Naive B cell (primary cell): ENCODE measurements at regions not wholly inside any gene's neighbourhood (a gene's known extent, or its start where the extent isn't known, plus 50 kb on each side); places are given as distances from the start of the nearest gene placed in this dataset.

Source experiments
- ATAC-seq, 2 donors: fragments of 150-1000 bp; cut with Tn5 transposase; 2 replicates each; pipeline ENCODE4 v1.10.0; 2021; ENCODE audit warnings: low read depth in 2 of 2, mild to moderate bottlenecking in 2 of 2, moderate library complexity in 2 of 2
- DNase-seq: peaks from one replicate; pipeline ENCODE4 v3.0.0; 2022
- H3K27ac Mint-ChIP-seq, 6 donors: one replicate each; pipeline ENCODE4 v1.8.0; 2020 to 2022; ENCODE audit warnings: mild to moderate bottlenecking in 6 of 6, mixed read lengths in 6 of 6, moderate library complexity in 5 of 6, inconsistent platforms in 2 of 6
- H3K27me3 Mint-ChIP-seq, 3 donors: one replicate each; pipeline ENCODE4 v1.8.0; 2021 to 2022; ENCODE audit warnings: mixed read lengths in 3 of 3, mild to moderate bottlenecking in 1 of 3
- H3K36me3 Mint-ChIP-seq, 2 donors: one replicate each; pipeline ENCODE4 v1.8.0; 2020 to 2022; ENCODE audit warnings: mixed read lengths in 2 of 2, inconsistent platforms in 1 of 2, mild to moderate bottlenecking in 1 of 2
- H3K4me1 Mint-ChIP-seq, 3 donors: one replicate each; pipeline ENCODE4 v1.8.0; 2020 to 2022; ENCODE audit warnings: mixed read lengths in 3 of 3, inconsistent platforms in 1 of 3, mild to moderate bottlenecking in 1 of 3, moderate library complexity in 1 of 3
- H3K4me3 Mint-ChIP-seq, 8 donors: one replicate each; pipeline ENCODE4 v1.8.0; 2020 to 2022; ENCODE audit warnings: mild to moderate bottlenecking in 8 of 8, mixed read lengths in 8 of 8, moderate library complexity in 8 of 8, inconsistent platforms in 2 of 8
- H3K9me3 Mint-ChIP-seq, 7 donors: one replicate each; pipeline ENCODE4 v1.8.0; 2020 to 2022; ENCODE audit warnings: mixed read lengths in 7 of 7, mild to moderate bottlenecking in 5 of 7, inconsistent platforms in 2 of 7, moderate library complexity in 1 of 7

DNA sequence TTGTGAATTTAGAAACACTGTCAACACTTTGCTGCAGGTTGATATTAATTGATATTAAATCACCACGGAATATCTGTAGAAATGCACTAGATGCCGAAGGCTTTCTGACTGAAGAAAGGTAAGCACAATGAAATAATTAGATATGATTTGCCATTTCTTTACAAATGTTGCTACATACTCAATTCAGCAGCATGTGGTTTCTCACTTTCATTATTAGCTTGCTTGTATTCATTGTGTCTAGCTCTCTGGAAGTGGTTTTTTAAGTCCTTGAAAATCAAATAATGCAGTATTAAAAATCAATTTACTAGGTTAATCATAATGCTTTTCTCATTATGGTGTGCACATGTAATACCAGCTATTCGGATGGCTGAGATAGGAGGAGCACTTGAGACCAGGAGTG lies 231.3 kb upstream of the MARCKS start:
- ATAC-seq = no peak
- DNase-seq = no peak
- Mint-ChIP-seq H3K4me1 (peaks cover 46 to 48% (median 47%) of the 10 kb centered on the region in 3 donors), H3K27me3 (no peaks in the 10 kb centered on the region), H3K36me3 (no peaks in the 10 kb centered on the region), H3K4me3 (no peak overlapping the region), H3K27ac (peak overlapping the region in 1 of 6 donors; percentile 35), H3K9me3 (no peaks in the 10 kb centered on the region)

DNA sequence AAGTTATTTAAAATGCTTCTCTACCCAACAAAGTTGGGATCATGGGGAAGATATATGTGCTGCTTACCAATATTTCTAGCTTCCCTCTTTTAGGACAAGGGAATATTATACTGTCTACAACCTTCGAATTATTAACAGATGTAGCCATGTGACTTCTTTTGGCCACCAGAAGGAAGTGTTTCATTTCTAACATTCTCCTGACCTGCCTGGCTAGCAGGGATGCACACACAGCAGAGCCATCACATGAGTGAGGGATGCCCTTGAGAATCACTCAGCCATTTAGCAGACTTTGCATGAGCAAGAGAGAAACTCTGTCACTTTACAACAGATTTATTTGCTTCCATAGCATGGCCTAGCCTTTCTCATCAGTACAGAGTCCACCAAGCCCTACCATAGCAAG lies 230.7 kb upstream of the MARCKS start:
- Mint-ChIP-seq H3K27ac (peak overlapping the region in 4 of 6 donors; percentile 12 to 99 (median 37)), H3K36me3 (no peaks in the 10 kb centered on the region), H3K4me3 (peak overlapping the region in 1 of 8 donors; percentile 3), H3K27me3 (no peaks in the 10 kb centered on the region), H3K9me3 (no peaks in the 10 kb centered on the region), H3K4me1 (peaks cover 49 to 54% (median 54%) of the 10 kb centered on the region in 3 donors)
- ATAC-seq = no peak
- no peak for DNase-seq

DNA sequence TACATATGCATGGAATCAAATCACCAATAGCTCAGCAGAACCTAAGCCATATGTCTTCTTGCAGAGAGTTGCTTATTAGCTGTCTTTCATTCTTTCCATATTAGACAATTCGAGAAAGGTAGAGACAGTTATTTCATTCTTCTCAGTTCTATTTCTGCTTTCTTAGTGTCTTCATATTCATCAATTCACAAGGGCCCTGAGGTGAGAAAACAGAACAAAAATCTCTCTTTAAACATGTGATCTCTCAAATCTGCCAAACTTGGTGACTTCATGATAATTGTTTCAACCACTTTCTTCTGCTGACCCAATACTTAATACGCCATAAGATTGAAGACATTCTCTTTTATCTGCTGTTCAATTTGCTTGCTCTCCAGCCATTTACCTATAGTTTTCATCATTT lies 229.7 kb upstream of the MARCKS start:
- Mint-ChIP-seq H3K27me3 (no peaks in the 10 kb centered on the region), H3K4me3 (no peak overlapping the region), H3K9me3 (no peaks in the 10 kb centered on the region), H3K36me3 (no peaks in the 10 kb centered on the region), H3K27ac (peak overlapping the region; percentile 0 to 99 (median 30)), H3K4me1 (peaks cover 45 to 64% (median 61%) of the 10 kb centered on the region in 3 donors)
- no peak for ATAC-seq
- DNase-seq = no peak

DNA sequence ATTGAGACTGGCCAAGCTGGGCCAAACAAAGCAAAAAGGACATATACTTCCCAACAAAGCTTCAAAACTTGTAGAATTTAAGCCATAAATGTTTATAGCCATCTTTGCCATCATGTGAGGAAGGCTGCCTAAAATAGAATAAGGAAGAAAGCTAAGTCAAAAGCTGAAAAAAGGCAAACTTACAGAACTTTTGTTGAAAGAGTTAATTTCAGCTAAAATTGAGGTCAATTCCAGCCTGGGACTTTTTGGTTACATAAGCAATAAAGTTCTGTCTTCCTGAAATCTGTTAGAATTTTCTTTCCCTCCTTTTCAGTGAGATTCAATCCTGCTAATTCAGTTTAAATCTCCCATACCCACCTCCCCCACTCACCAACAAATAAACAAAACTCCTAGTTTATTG lies 227.9 kb upstream of the MARCKS start:
- DNase-seq (no peak), ATAC-seq (no peak)
- peaks cover 50 to 71% (median 61%) of the 10 kb centered on the region in 3 donors for H3K4me1 Mint-ChIP-seq
- no peaks in the 10 kb centered on the region for H3K36me3 Mint-ChIP-seq
- H3K9me3 Mint-ChIP-seq = no peaks in the 10 kb centered on the region
- peak overlapping the region in 5 of 6 donors; percentile 4 to 100 (median 96) for H3K27ac Mint-ChIP-seq
- peak overlapping the region in 5 of 8 donors; percentile 12 to 77 (median 41) for H3K4me3 Mint-ChIP-seq
- no peaks in the 10 kb centered on the region for H3K27me3 Mint-ChIP-seq

DNA sequence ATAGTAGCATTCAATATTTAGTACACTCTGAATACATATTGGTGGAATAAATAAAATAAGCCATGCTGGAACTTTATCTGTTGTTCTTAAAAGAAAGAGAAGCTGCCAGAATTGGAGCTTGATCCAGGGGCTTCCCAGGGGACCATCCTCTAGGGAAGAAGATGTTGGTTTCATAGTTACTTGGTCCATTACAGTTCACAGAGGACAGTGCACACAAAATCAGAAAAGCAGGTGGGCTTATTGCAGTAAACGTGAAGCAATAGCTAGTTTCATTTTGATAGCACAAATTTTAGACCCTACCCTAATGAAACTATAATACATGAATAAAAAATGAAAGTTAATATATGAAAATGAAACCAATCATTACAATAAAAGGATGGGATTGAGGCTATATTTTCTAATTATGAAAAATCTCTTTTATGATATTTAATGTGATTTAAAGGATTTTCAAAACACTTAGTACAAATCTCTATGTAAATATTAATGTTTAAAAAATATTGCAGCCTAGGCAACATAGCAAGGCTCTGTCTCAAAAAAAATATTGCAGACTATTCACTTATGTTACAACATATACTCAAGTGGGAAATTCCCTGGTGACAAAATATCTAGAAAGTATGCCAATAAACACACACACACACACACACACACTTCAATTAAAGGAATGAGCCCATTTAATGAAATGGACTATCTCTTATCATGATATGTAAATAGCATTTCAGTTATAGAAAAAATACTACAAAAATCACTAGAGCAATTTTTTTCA lies 227.0 kb upstream of the MARCKS start:
- peak overlapping the region; percentile 99 to 100 (median 100) for H3K27ac Mint-ChIP-seq
- peaks cover 59 to 80% (median 70%) of the 10 kb centered on the region in 3 donors for H3K4me1 Mint-ChIP-seq
- no peak for DNase-seq

DNA sequence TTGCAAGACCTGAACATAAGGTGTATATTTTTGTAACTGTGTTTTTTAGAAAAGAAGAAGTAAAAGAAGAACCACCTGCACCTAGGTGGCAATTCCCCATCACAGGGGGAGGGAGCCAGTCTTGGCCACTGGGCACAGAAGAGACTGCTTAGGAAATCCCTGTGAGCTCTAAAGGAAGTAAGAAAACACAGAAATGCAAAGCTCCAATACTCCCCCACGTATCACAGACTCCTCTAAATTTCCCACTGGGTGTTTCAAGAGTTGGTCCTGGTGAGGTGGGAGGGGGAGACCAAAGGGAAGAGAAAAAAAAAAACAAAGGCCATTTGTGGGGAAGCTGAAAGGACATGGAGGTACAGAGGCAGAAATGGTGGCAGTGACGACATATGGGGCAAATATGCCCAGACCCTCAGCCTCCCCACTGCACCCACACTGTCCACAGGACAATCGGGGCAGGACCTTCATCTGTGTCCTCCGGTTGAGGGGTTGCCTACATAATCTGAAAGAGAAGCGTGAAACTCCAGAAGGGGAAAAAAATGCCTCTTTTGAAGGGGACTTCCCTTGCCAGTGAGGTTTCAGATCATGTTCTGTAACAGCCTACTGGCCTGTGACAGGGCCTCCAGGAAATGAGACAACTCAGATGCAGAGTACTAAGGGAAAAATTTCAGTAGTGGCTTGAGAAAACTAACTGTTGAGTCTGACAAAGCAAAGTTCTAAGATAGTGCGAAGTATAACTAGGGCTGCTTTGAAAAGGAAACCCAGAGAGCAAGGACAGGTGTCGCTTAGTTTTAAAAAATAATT lies 226.2 kb upstream of the MARCKS start:
- peak; percentile 73 for ATAC-seq
- Mint-ChIP-seq H3K4me3 (peak overlapping the region; percentile 78 to 99 (median 92)), H3K27me3 (no peaks in the 10 kb centered on the region), H3K4me1 (peaks cover 61 to 84% (median 75%) of the 10 kb centered on the region in 3 donors), H3K36me3 (no peaks in the 10 kb centered on the region), H3K9me3 (peaks cover 0 to 3% (median 0%) of the 10 kb centered on the region in 7 donors), H3K27ac (peak overlapping the region; percentile 99 to 100 (median 100))
- peak; percentile 85 for DNase-seq

More for the DNA sequence above, 227.0 kb upstream of the MARCKS start:
- H3K36me3 Mint-ChIP-seq = no peaks in the 10 kb centered on the region
- no peaks in the 10 kb centered on the region for H3K27me3 Mint-ChIP-seq
- ATAC-seq = peak; percentile 11 to 17
- H3K9me3 Mint-ChIP-seq = peaks cover 0 to 2% (median 0%) of the 10 kb centered on the region in 7 donors
- H3K4me3 Mint-ChIP-seq = peak overlapping the region; percentile 78 to 99 (median 92)

DNA sequence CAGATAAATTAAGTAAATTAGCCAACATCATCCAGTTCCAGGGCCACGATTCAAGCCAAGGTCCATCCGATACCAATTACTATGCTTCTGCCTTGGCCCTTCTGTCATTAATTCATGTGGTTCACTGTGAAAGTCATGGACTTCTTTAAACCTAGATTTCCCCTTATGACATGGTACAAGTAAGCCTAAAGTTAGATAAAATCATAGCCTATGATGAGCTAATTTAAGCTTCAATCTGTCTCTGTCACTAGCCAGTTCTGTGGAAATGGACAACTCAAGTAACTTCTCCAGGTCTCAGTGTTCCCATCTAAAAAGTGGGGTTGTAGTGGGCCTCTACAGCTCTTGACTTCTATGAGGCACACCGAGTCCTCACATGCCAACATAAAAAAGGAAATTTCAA lies 225.5 kb upstream of the MARCKS start:
- ATAC-seq (no peak), DNase-seq (no peak)
- H3K4me1 Mint-ChIP-seq = peaks cover 63 to 86% (median 78%) of the 10 kb centered on the region in 3 donors
- peaks cover 0 to 3% (median 0%) of the 10 kb centered on the region in 7 donors for H3K9me3 Mint-ChIP-seq
- H3K27ac Mint-ChIP-seq = peak overlapping the region; percentile 70 to 100 (median 100)
- H3K36me3 Mint-ChIP-seq = no peaks in the 10 kb centered on the region
- peak overlapping the region in 5 of 8 donors; percentile 10 to 97 (median 78) for H3K4me3 Mint-ChIP-seq
- no peaks in the 10 kb centered on the region for H3K27me3 Mint-ChIP-seq

DNA sequence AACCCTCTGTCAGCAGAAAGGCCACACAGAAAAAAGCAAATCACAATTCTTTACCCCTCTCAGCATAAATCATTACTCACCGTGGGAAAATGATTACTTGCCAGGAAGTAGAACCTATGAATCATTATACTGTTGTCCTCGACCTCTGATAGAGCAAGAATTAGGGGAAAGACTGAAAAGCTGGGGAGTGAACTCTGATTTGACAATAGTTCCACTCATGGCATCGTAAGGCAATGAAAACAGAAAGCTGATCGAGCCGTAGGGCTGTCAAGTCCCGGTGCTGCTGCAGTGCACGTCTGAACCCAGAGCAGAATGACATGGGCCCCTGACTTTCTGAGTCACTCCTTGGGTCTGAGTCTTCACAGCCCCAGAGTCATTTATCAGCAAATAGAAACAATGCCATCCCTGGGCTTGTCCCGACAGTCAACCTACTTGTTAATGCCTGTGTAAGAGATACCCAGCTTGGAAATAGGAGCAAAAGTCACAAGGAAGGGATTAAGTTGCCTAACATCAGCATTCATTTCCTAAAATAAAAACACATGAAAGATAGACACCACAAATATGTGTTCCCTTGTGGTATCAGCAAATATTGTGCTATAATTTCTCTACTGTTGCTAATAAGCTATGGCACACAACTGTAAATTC lies 224.8 kb upstream of the MARCKS start:
- peak overlapping the region in 5 of 6 donors; percentile 36 to 99 (median 91) for H3K27ac Mint-ChIP-seq
- H3K27me3 Mint-ChIP-seq = no peaks in the 10 kb centered on the region
- H3K9me3 Mint-ChIP-seq = peaks cover 0 to 3% (median 0%) of the 10 kb centered on the region in 7 donors
- DNase-seq = no peak
- ATAC-seq = no peak
- peak overlapping the region in 7 of 8 donors; percentile 20 to 75 (median 56) for H3K4me3 Mint-ChIP-seq
- H3K36me3 Mint-ChIP-seq = no peaks in the 10 kb centered on the region
- H3K4me1 Mint-ChIP-seq = peaks cover 62 to 83% (median 77%) of the 10 kb centered on the region in 3 donors

DNA sequence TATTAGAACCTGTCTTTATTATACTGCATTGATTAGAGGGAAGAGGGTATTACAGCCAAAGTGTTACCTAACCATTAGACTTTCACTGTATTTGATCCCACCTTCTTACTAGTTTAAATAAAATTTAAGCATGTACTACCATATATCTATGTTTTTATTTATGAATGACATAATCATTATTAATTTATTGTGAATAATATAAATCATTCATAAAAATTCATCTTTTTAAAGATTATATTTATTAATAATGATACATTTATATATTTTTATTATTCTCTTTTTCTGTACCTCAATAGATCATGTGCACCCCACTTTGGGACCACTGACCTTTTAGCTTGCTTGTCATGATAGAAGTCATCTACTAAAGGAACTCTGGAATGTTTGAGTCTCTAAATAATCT lies 223.5 kb upstream of the MARCKS start:
- Mint-ChIP-seq H3K4me1 (peaks cover 53 to 76% (median 66%) of the 10 kb centered on the region in 3 donors), H3K4me3 (peak overlapping the region in 3 of 8 donors; percentile 17 to 65 (median 47)), H3K27ac (peak overlapping the region in 4 of 6 donors; percentile 16 to 95 (median 72))

DNA sequence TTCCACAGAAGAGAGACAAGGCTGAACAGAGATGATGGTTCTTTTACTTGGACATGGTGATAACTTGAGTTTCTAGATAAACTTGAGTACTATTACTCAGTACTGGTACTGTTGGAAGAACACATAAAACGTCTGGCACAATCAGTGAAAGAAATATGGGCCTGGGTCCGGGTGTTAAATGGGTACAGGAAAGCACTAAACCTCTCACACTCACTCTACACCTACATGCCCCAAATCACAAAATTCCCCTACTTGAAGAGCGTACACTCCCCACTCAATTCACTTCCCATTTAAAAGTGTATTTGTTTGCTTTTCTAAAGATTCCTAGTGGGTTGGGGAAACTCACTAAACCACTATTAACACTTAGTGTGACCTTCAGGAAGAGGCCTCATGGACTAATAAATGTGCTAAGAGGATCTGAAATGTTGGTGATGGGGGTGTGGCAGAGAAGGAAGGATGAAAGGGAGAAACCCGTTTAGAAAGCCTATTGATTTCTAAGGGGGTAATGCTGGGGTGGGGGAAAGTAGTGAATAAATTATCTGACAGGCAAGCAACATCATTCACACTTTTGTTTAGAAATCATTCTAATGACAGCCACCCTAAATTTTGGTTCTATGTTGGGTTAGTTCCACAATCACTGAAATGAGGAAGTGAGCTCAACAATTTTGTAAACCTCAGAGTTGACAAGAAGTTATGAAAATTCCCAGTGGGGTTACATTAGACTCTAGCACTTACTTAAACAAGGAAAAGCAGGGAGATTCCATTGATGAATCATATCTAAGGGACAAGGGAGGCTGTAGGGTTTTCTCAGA lies 222.6 kb upstream of the MARCKS start:
- no peaks in the 10 kb centered on the region for H3K27me3 Mint-ChIP-seq
- ATAC-seq (peak; percentile 24 to 25), DNase-seq (peak; percentile 68)
- peaks cover 0 to 3% (median 0%) of the 10 kb centered on the region in 7 donors for H3K9me3 Mint-ChIP-seq
- peak overlapping the region; percentile 41 to 95 (median 88) for H3K27ac Mint-ChIP-seq
- H3K36me3 Mint-ChIP-seq = no peaks in the 10 kb centered on the region
- peaks cover 49 to 67% (median 56%) of the 10 kb centered on the region in 3 donors for H3K4me1 Mint-ChIP-seq
- peak overlapping the region in 7 of 8 donors; percentile 4 to 69 (median 65) for H3K4me3 Mint-ChIP-seq

More for the DNA sequence above, 223.5 kb upstream of the MARCKS start:
- no peaks in the 10 kb centered on the region for H3K36me3 Mint-ChIP-seq
- no peak for ATAC-seq
- DNase-seq = no peak
- H3K9me3 Mint-ChIP-seq = peaks cover 0 to 3% (median 0%) of the 10 kb centered on the region in 7 donors
- H3K27me3 Mint-ChIP-seq = no peaks in the 10 kb centered on the region

DNA sequence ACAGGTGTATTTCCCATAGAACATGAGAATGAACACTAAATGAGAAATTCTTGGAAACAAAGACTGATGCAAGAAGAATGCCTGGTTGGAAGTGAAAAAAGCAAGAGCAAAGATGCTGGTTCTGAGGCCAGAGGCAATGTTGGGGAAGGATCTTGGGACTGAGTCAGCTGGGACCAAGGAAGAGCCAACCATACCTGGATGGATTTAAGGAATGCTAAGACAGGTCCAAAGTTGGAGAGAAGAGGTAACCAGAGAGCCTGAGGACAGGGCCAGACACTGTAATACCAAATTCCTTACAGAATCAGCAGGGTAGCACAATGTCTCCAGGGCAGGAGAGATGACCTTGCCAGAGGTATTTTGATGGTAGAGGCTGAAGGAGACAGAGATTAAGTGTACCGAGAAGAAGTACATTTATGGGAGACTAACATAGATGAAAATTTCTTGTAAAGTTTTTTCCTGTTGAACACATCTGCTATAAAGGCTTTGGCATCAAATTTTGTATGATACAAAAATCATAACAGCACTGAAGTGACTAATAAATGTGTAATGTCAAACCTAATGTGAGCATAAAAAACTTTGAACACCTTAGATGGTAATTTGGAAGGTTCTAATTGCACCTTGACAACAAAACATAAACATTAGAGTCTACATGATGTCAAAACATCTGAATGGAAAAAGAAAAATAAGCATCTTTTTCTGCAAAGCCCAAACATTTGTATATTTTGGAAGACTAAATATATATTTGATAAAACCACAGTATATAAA lies 221.7 kb upstream of the MARCKS start:
- ATAC-seq (no peak), DNase-seq (no peak)
- no peaks in the 10 kb centered on the region for H3K27me3 Mint-ChIP-seq
- H3K4me1 Mint-ChIP-seq = peaks cover 44 to 60% (median 51%) of the 10 kb centered on the region in 3 donors
- H3K4me3 Mint-ChIP-seq = peak overlapping the region in 6 of 8 donors; percentile 4 to 65 (median 49)
- peak overlapping the region in 5 of 6 donors; percentile 41 to 95 (median 89) for H3K27ac Mint-ChIP-seq
- H3K9me3 Mint-ChIP-seq = peaks cover 0 to 3% (median 0%) of the 10 kb centered on the region in 7 donors
- H3K36me3 Mint-ChIP-seq = no peaks in the 10 kb centered on the region
